Transverse colon (tissue), 4 donors: ENCODE measurements at regions not wholly inside any gene's neighbourhood (a gene's known extent, or its start where the extent isn't known, plus 50 kb on each side); places are given as distances from the start of the nearest gene placed in this dataset.

Source experiments
- CTCF ChIP-seq, 5 experiments: fragments of 200-600 bp in 3 of 5; fragments of 450-650 bp in 2 of 5; sonication (generic) in 3 of 5; IDR thresholded peaks; 1 replicate in 2 of 5; 2 replicates in 3 of 5; pipeline ENCODE4 v1.5.1; 2016 to 2017; ENCODE audit warnings: antibody characterized with exemption in 5 of 5, inconsistent platforms in 3 of 5, mild to moderate bottlenecking in 2 of 5, moderate library complexity in 1 of 5
- POLR2A ChIP-seq: fragments of 450-650 bp; IDR thresholded peaks from one replicate; pipeline ENCODE4 v1.6.1; 2016; ENCODE audit warnings: antibody characterized with exemption, mild to moderate bottlenecking, moderate library complexity
- POLR2AphosphoS5 ChIP-seq, 3 donors: sonication (generic); formaldehyde crosslinking; IDR thresholded peaks; one replicate each; pipeline ENCODE4 v1.6.1; 2016; ENCODE audit warnings: antibody characterized with exemption in 3 of 3

GRCh38 chr14:29216268-29217232 is 450.0 kb downstream of the FOXG1 start:
- TF ChIP-seq CTCF (IDR thresholded peaks at IDR 0.05): no peak
- TF ChIP-seq POLR2A: no peak
- TF ChIP-seq POLR2AphosphoS5 (IDR thresholded peaks at IDR 0.05): no peak
